ENCODE measurements at regions not wholly inside any gene's neighbourhood (a gene's known extent, or its start where the extent isn't known, plus 50 kb on each side); places are given as distances from the start of the nearest gene placed in this dataset.

DNA sequence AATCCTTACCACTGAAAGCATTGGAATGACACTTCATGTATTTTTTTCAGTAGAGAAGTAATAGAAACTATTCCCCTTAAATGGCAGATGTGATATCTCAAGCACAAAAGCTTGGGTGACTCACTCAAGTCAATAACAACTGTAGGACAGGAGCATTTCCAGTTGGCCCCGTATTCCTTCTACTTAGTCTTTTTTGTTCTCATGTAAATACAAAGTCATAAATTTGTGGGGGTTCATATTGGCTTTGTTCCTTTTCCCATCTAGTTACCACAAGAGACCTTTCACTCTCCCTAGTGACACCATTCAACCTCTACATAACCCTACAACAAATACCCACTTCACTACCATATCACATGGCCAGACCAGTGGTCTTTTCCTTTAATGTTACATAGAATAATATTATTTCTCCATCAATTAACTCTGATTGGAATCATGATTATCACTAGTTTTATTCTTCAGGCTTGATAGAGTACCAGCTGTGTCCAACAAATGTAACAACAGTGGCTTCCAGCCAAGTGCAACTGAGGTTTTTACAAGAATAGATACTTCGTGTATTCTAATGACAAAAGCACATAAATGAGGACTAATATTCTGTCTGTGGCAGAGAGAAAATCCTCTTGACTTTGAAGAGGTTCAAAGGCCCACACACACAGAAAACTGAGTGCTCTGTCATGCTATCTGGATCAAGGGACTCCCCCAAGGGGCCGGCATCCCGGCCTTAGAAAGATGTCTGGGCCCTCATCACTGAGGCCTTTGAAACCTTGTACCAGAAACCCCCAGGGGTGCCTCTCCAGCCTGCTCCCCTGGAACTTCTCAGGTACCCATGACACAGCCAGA, 94.0 kb upstream of the THBS1 start:
- H3K36me3 ChIP-seq = no peaks in the 10 kb centered on the region
- H3K4me3 ChIP-seq = no peak overlapping the region
- no peaks in the 10 kb centered on the region for H3K9me3 ChIP-seq
- TF ChIP-seq POLR2A (IDR thresholded peaks at IDR 0.05) = no peak
- TF ChIP-seq, protein P1, sequence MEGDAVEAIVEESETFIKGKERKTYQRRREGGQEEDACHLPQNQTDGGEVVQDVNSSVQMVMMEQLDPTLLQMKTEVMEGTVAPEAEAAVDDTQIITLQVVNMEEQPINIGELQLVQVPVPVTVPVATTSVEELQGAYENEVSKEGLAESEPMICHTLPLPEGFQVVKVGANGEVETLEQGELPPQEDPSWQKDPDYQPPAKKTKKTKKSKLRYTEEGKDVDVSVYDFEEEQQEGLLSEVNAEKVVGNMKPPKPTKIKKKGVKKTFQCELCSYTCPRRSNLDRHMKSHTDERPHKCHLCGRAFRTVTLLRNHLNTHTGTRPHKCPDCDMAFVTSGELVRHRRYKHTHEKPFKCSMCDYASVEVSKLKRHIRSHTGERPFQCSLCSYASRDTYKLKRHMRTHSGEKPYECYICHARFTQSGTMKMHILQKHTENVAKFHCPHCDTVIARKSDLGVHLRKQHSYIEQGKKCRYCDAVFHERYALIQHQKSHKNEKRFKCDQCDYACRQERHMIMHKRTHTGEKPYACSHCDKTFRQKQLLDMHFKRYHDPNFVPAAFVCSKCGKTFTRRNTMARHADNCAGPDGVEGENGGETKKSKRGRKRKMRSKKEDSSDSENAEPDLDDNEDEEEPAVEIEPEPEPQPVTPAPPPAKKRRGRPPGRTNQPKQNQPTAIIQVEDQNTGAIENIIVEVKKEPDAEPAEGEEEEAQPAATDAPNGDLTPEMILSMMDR (IDR thresholded peaks at IDR 0.05 in 4 of 5, conservative IDR thresholded peaks at IDR 0.05 in 1 of 5) = no peak
- in situ Hi-C loops (cut with MboI; ENCODE audit: low sequenced_read_pairs in 4 of 4) = no loop called here
- ATAC-seq = no peak
- H3K27me3 ChIP-seq = no peaks in the 10 kb centered on the region
- H3K27ac ChIP-seq = no peak overlapping the region
- intact Hi-C loops (cut with DNase I; ENCODE audit: low total_unique reads) = no loop called here
- no peak for DNase-seq
- no peaks in the 10 kb centered on the region for H3K4me1 ChIP-seq

DNA sequence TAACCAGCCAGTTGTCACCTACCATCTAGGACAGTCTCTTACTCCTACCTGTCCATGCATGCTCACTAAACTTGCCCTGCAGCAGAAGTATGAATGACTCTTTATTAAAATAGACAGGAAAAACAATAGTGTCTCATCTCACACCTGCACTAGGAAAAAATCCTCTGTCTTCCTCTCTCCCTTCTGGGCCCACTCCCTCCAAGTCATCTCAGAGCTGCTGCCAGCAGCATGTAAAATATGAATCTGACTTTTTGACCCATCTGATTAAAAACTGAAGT, 93.5 kb upstream of the THBS1 start:
- no peaks in the 10 kb centered on the region for H3K4me1 ChIP-seq
- ATAC-seq (no peak), DNase-seq (no peak)
- no peaks in the 10 kb centered on the region for H3K36me3 ChIP-seq
- no peak overlapping the region for H3K4me3 ChIP-seq
- H3K9me3 ChIP-seq = no peaks in the 10 kb centered on the region
- intact Hi-C loops (cut with DNase I; ENCODE audit: low total_unique reads) (no loop called here), in situ Hi-C loops (cut with MboI; ENCODE audit: low sequenced_read_pairs in 4 of 4) (no loop called here)
- H3K27ac ChIP-seq = no peak overlapping the region
- H3K27me3 ChIP-seq = no peaks in the 10 kb centered on the region
- TF ChIP-seq, protein P1 (IDR thresholded peaks at IDR 0.05 in 4 of 5, conservative IDR thresholded peaks at IDR 0.05 in 1 of 5) = no peak
- no peak for TF ChIP-seq POLR2A (IDR thresholded peaks at IDR 0.05)

DNA sequence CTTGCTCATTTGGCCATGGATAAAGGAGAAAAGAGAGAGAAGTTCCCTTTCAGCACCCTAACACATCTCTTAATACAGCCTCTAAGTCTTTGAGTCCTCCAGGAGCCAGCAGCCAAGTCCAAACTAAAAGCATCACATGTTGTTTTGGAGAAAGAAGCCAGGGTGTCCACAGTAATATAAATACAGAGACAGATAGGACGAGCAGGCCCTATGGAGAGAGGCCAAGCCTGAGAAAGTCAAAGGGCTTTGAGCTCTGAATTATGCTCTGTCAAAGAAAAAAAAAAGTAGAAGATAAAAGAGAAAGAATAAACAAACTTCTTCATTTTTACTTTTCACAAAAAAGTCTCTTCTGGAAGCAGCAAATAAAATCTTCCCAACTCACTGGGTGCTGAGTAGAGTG, 92.4 kb upstream of the THBS1 start:
- no peaks in the 10 kb centered on the region for H3K27me3 ChIP-seq
- intact Hi-C loops (cut with DNase I; ENCODE audit: low total_unique reads) (no loop called here), in situ Hi-C loops (cut with MboI; ENCODE audit: low sequenced_read_pairs in 4 of 4) (no loop called here)
- DNase-seq (no peak), ATAC-seq (no peak)
- H3K9me3 ChIP-seq = no peaks in the 10 kb centered on the region
- H3K4me3 ChIP-seq = no peak overlapping the region
- H3K4me1 ChIP-seq = no peaks in the 10 kb centered on the region
- TF ChIP-seq POLR2A (IDR thresholded peaks at IDR 0.05) = no peak
- TF ChIP-seq, protein P1 (IDR thresholded peaks at IDR 0.05 in 4 of 5, conservative IDR thresholded peaks at IDR 0.05 in 1 of 5) = no peak
- H3K27ac ChIP-seq = no peak overlapping the region
- no peaks in the 10 kb centered on the region for H3K36me3 ChIP-seq

DNA sequence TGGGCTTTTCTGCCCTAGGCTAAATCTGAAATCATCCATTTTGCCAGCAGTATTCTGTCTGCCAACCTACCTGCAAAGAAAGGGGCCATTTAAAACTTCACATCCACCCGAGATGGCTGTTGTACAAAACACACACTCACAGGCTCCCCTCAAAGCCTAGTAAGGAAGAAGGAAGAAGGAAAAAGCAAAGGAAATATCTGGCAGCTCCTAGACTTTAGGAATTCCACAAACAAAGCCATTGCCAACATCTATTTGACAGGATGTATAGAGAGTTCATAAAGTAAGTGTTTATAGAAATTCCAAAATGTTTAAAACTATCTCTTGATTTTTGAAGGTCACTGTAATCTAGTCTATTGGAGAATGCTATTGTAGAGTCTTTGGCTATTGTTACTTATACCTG, 91.9 kb upstream of the THBS1 start:
- no peaks in the 10 kb centered on the region for H3K36me3 ChIP-seq
- TF ChIP-seq, protein P1 (IDR thresholded peaks at IDR 0.05 in 4 of 5, conservative IDR thresholded peaks at IDR 0.05 in 1 of 5) = no peak
- TF ChIP-seq POLR2A (IDR thresholded peaks at IDR 0.05) = no peak
- no peaks in the 10 kb centered on the region for H3K27me3 ChIP-seq
- no peak overlapping the region for H3K27ac ChIP-seq
- H3K9me3 ChIP-seq = no peaks in the 10 kb centered on the region
- no peaks in the 10 kb centered on the region for H3K4me1 ChIP-seq
- in situ Hi-C loops (cut with MboI; ENCODE audit: low sequenced_read_pairs in 4 of 4) = no loop called here
- ATAC-seq (no peak), DNase-seq (no peak)
- intact Hi-C loops (cut with DNase I; ENCODE audit: low total_unique reads) = no loop called here
- H3K4me3 ChIP-seq = no peak overlapping the region
